ENCODE measurements at regions not wholly inside any gene's neighbourhood (a gene's known extent, or its start where the extent isn't known, plus 50 kb on each side); places are given as distances from the start of the nearest gene placed in this dataset.

- no peak for TF ChIP-seq ZNF324 (tag by site-specific recombination; IDR thresholded peaks at IDR 0.05)
- TF ChIP-seq, protein P1, sequence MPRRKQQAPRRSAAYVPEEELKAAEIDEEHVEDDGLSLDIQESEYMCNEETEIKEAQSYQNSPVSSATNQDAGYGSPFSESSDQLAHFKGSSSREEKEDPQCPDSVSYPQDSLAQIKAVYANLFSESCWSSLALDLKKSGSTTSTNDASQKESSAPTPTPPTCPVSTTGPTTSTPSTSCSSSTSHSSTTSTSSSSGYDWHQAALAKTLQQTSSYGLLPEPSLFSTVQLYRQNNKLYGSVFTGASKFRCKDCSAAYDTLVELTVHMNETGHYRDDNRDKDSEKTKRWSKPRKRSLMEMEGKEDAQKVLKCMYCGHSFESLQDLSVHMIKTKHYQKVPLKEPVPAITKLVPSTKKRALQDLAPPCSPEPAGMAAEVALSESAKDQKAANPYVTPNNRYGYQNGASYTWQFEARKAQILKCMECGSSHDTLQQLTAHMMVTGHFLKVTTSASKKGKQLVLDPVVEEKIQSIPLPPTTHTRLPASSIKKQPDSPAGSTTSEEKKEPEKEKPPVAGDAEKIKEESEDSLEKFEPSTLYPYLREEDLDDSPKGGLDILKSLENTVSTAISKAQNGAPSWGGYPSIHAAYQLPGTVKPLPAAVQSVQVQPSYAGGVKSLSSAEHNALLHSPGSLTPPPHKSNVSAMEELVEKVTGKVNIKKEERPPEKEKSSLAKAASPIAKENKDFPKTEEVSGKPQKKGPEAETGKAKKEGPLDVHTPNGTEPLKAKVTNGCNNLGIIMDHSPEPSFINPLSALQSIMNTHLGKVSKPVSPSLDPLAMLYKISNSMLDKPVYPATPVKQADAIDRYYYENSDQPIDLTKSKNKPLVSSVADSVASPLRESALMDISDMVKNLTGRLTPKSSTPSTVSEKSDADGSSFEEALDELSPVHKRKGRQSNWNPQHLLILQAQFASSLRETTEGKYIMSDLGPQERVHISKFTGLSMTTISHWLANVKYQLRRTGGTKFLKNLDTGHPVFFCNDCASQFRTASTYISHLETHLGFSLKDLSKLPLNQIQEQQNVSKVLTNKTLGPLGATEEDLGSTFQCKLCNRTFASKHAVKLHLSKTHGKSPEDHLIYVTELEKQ (tag by site-specific recombination; IDR thresholded peaks at IDR 0.05; ENCODE audit: borderline replicate concordance): no peak
Observed at GRCh38 chr10:65341323-65341925, 1584.4 kb upstream of the LRRTM3 start.
